HPDE6-E6E7 (cell line): ENCODE measurements at regions not wholly inside any gene's neighbourhood (a gene's known extent, or its start where the extent isn't known, plus 50 kb on each side); places are given as distances from the start of the nearest gene placed in this dataset.
"Not testable (repeated sequence)": the region's sequence is repeated elsewhere in the genome, so short reads cannot be mapped to it uniquely, and the experiment has no call there.

Experiments used
- DNase-seq: peaks from one replicate; pipeline ENCODE4 v3.0.0; 2011; ENCODE audit warnings: missing footprints; ENCODE audit errors: extremely low spot score

DNA sequence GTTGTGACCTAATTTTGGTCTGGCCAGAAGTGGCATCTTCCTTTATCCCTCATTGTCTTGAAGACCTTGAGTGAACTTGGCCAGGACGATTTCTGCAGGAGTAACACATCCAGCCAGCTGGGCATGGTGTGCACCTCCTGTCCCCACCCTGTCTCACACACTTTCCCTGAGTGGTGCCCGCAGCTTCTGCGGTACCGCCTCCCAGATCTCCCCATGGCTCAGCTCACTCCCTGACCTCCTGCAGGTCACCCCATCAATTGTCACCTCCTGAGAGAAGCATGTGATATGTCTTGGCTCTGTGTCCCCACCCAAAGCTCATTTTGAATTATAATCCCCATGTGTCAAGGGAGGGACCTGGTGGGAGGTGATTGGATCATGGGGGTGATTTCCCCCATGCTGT lies 50.2 kb upstream of the TP53I11 start:
- DNase-seq, result no peak

DNA sequence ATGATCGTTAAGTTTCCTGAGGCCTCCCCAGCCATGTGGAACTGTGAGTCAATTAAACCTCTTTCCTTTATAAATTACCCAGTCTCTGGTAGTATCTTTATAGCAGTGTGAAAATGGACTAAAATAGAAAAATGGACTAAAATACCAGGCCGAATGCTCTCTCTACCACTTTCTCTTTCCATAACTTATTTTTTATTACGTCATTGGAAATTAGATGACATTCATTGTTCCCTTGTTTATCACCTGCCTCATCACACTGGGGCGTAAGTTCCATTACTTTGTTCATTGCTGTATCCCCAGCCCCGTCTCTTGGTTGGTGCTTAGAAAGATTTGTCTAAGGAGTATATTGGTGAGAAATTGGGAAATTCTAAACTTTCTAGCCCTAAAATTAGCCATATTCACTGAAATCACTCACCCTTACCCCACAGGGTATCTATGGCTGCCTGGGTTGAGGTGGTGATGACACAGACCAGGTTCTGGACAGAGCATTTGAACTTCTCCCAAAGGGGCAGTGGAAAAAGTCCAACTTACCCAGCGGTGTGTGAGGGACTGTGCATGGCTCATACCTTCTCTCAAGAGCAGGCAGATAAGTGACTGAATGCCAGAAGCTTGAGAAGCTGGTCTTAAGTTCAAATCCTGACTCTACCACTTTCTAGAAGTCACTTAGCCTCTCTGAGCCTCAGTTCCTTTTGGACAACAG lies 50.9 kb upstream of the TP53I11 start:
- DNase-seq, result no peak

DNA sequence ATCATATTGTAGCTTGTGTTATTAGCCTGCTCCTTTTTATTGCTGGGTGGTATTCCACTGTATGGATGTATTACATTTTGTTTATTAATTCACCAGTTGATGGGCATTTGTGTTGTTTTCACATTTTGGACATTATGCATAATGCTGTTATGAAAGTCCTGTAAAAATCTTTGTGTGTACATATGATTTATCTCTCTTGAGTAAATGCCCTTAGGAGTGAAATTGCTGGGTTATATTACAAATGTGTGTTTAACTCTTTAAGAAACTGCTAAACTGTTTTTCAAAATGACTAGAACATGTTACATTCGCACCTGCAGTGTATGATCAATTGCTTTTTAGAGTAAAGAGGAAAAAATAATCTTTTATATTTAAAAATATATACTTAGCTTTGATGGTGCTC lies 54.4 kb upstream of the TP53I11 start:
- DNase-seq, result no peak

DNA sequence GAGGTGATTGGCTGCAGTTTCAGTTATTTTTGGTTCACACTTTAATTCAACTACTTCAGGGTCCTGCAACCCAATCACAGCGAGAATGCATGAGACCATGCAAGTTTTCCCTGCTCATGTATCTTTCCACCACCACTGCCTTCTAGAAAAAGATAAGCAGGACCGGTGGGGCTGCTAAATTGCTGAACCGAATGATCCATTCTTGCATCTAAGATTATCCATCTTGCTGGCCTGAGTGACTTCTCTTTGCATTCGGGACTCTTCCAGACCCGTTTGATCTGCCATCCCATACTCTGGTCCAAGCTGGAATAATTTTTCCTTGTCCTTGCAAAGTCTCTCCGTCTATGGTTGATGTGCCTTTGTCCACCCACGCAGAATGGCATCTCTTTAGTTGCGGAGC lies 56.3 kb upstream of the TP53I11 start:
- no peak for DNase-seq

- DNase-seq, result not testable (repeated sequence)
Measured at GRCh38 chr11:45015983-45016382, 65.3 kb upstream of the TP53I11 start.

GRCh38 chr11:45016446-45016845 lies 65.8 kb upstream of the TP53I11 start:
- not testable (repeated sequence) for DNase-seq

DNA sequence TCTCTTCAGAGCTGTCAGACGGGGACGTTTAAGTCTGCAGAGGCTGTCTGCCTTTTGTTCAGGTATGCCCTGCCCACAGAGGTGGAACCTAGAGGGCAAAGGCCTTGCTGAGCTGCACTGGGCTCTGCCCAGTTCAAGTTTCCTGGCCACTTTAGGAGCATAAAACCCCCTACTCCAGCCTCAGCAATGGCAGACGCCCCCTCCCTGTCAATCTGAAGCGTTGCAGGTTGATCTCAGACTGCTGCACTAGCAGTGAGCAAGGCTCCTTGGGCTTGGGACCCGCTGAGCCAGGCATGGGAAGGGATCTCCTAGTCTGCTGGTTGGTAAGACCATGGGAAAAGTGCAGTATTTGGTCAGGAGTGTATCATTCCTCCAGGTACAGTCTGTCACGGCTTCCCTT lies 66.6 kb upstream of the TP53I11 start:
- DNase-seq, result no peak

DNA sequence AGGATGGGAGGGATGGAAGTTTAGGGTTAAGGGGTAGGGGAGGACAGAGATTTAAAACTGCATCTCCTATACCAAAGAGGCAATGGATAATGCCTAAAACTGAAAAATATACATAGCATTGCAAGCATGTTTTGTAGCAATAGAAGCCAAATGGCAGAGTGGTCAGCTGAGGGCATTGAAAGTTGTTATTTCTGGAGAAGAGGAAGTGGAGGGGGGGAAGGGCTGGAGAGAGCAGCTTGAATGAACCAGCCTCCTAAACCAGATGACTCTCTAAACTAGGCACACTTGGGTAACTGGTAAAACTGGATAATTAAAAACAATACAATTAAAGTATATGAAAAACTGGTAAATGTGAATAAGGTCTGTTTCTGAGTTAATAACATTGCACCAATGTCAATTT lies 70.3 kb upstream of the TP53I11 start:
- DNase-seq, result no peak

DNA sequence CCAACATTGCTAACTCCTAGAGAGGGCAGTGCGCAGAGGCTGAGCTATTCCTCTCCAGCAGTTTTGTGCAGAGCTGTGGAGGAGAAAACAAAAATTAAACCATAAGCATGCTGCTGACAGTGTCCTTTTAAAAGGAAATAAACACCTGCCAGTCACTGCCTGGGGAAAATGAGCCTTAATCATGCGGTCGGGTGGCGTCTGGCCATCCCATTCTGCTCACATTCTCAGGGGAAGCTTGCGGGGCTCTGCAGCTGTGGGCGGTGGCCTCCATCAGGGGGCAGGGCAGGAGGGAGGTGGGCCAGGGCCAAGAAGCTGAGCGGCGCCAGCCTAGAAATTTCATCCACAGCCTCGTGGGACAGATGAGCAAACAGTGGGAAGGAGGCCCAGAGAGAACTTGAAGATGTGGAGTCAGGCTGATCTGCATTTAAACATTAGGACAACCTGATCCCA lies 71.0 kb upstream of the TP53I11 start:
- DNase-seq, result no peak

DNA sequence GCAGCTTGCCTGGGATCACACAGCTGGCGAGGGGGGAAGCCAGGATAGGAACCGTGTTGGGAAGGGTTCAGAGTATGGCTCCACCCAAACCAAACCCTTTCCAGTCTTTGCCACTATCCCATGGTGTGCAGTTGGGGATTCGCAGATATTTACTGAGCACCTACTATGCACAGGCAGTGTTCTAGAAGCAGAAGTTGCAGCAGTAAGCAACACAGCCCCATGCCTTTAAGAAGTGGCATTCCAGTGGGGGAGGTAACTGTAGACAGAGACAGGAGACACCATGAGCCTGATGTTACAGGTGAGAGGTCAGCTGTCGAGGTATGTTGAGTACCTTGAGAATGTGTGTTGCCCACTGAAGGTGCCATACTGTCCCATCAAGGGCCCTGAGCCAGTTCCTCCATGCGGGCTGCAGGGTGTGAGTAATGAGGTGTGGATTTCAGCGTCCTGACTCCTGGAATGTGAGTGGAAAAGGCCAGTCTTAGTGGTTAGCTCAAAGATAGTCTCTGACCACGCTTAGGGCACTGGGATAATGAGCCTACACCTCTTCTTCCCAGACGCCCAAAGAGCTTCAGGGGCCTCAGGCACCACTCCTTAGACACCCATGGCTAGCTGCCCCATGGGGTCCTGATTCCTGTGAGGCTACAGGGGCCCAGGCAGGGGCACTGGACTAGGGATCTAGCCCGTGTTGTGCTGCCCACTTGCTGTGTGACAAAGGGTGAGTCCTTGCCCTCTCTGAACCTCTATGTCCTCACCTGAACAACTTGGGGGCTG lies 71.8 kb upstream of the TP53I11 start:
- DNase-seq, result no peak

- DNase-seq, result no peak
Measured at GRCh38 chr11:45023065-45023365, 72.3 kb upstream of the TP53I11 start.

DNA sequence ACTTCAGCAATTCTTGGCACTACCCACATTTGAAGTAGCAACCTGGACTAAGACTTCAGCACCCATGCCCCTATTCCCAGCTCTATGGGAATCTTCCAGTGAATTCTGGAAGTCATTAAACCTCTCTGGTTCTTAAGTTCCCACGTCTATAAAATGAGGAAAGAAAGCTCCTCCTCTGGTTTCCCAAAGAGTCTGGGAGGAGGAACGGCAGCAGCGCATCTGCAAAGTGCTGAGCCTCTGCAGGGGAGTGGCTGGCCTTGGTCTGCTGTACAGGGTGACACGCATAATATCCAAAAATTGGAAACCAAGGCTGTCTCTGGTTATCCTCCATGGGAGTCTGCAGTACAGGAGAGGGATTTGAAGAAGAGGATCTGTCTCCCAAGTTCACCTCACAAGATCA lies 73.6 kb upstream of the TP53I11 start:
- no peak for DNase-seq

DNA sequence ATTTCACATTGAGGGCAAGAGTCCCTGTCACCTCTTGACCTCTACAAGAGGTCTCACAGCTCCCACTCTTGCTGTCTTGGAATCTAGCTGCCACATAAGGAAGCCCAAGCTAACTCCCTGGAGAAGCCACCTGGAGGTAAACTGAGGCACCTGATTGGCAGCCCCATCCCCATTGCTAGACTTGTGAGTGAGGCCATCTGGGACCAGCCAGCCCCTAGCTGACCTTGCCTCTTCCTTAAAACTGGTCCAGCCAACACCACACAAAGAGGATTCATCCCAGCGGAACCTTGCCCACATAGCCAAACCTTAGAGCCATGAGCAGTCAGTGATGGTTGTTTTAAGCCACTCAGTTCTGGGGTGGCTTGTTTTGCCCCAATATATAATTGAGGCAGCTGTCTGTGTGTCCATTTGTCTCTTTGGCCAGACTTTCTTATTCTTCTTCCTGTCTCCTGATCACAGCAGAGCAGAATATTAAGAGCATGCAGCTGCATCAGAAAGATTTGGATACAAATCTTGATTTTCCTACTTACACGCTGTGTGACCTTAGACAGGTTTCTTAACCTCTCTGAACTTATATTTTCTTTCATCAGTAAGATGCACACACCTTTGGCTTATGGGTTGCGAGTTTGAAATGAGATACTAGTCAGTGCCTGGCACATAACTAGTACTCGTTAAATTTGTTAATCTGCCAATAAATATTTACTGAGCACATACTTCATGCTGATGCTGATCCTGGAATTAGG lies 74.3 kb upstream of the TP53I11 start:
- DNase-seq, result no peak

DNA sequence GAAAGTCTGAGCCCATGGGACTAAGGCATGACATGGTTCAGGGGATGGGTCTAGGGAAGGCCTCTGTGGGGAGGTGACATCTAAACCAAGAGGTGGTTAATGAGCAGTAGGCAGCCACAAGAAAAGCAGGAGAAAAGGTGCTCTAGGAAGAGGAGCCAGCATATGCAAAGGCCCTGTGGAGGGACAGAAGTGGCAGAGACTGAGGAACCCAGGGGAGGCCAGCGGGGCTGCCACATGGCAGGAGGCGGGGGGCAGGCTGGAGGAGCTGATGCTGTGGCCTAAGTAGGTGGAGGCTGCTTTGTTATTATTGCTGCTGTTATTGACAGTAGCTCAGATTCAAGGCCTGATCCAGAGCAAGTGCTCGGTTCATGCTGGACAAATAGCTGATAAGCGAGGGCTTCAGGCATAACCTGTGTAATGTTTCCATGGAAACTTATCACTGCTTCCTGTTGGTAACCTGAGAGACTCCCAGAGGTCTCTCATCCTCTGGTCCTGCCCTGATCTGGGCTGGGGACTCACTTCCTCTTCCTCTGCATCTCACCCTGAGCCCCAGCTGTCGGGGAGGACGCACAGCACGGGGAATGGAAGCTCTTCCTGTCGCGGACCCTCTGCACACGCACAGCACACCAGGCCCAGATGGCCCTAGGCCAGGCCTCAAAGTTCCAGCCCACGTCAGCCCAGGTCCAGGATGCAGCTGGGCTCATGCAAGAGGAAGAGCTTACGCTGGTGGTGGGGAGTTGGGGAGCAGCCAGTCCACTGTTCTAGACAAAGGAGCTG lies 75.2 kb upstream of the TP53I11 start:
- DNase-seq, result no peak

- no peak for DNase-seq
Measured at GRCh38 chr11:45026835-45027234, 76.2 kb upstream of the TP53I11 start.

GRCh38 chr11:45027312-45027711 lies 76.6 kb upstream of the TP53I11 start:
- DNase-seq, result no peak

GRCh38 chr11:45028911-45029682 lies 78.4 kb upstream of the TP53I11 start:
- no peak for DNase-seq

DNA sequence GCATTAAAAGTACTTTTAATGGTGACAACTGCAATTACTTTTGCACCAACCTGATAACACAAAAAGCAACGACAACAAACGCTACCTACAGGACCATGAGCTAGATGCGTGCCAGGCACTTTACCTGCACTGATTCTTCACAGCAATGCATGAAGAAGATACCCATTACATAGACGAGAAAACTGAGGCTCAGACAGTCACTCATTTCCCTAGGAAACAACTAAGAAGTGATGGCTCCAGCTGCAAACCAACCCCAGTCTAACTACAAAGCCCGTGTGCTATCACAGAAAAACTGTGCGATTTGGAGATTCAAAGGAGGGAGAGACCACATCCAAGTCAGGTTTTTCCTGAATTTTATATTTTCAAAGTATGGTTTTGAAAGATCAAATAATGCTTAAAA lies 80.1 kb upstream of the TP53I11 start:
- no peak for DNase-seq

DNA sequence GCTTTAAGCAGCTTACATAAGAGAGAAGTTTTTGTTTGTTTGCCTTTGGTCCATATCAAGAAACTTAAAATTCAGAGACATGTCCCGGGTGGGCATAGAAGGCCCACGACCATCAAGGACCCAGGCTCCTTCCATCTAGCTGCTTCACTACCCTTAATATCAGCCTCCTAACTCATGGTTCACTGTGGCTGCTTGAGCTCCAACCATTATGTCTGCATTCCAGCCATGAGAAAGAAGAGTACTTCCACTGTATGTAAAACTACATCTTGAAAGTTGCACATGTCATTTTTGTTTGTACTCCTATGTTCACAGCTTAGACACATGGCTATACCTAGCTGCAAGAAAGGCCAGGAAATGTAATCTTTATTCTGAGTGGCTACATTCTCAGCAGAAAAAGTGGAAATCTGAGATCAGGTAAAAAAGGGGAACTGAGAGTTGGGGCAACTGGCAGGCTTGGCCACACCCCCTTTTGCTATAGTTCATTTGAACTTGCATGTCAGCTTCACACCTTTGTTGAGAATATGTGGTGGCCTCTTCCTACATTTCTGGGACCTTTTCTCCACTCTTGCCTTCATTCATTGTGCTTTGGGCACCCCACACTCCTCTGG lies 81.3 kb upstream of the TP53I11 start:
- no peak for DNase-seq

GRCh38 chr11:45035413-45035812 lies 84.7 kb upstream of the TP53I11 start:
- DNase-seq, result no peak

DNA sequence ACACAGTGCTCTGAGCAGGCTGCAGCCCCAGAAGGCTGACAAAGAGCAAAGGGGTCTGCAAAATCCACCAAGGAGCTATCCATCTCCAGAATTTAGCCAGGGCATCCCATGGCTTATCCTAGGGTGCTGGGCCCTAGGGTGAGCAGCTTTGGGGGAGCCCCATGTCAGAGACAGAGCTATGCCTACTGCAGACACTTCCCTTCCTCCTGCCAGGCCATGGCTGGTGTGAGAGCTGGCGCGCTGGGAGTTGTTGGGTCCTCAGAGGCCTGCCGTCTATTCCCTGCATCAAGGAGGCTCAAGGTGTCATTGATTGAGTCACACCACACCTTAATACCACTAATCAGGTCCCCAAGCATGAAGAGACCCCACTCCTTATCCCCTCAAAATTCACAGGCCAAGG lies 85.3 kb upstream of the TP53I11 start:
- DNase-seq, result no peak
